GM23248 (cell line): ENCODE measurements at regions not wholly inside any gene's neighbourhood (a gene's known extent, or its start where the extent isn't known, plus 50 kb on each side); places are given as distances from the start of the nearest gene placed in this dataset.
A peak's percentile ranks its signal among the peaks of the same experiment; 100 is the strongest.

ENCODE experiments used
- DNase-seq: peaks from one replicate; pipeline ENCODE4 v3.0.0-alpha.2; 2015
- H2AFZ ChIP-seq: fragments of 200-600 bp; sonication (generic); 2 replicates; pipeline ENCODE4 v1.6.1; 2016; ENCODE audit warnings: antibody characterized with exemption
- H3F3A ChIP-seq: fragments of 200-600 bp; sonication (generic); 2 replicates; pipeline ENCODE4 v1.6.1; 2016; ENCODE audit warnings: mild to moderate bottlenecking, antibody characterized with exemption, mixed run types; ENCODE audit not compliant: insufficient read depth
- H3K27ac ChIP-seq: fragments of 200-600 bp; sonication (generic); 2 replicates; pipeline ENCODE4 v1.5.1; 2016; ENCODE audit warnings: mild to moderate bottlenecking
- H3K27me3 ChIP-seq: fragments of 200-600 bp; sonication (generic); replicated peaks from 2 replicates; pipeline ENCODE4 v1.6.1; 2016; ENCODE audit warnings: mild to moderate bottlenecking; ENCODE audit not compliant: insufficient read depth
- H3K36me3 ChIP-seq: fragments of 200-600 bp; sonication (generic); 2 replicates; pipeline ENCODE4 v1.6.1; 2016; ENCODE audit warnings: low read depth, mild to moderate bottlenecking
- H3K4me1 ChIP-seq: fragments of 200-600 bp; sonication (generic); 2 replicates; pipeline ENCODE4 v1.6.1; 2016; ENCODE audit warnings: mild to moderate bottlenecking; ENCODE audit not compliant: insufficient read depth
- H3K4me2 ChIP-seq: fragments of 200-600 bp; sonication (generic); one replicate; pipeline ENCODE4 v1.6.1; 2016; ENCODE audit warnings: mild to moderate bottlenecking; ENCODE audit not compliant: unreplicated experiment
- H3K4me3 ChIP-seq: fragments of 200-600 bp; sonication (generic); 2 replicates; pipeline ENCODE4 v1.5.1; 2016; ENCODE audit warnings: mild to moderate bottlenecking
- H3K79me2 ChIP-seq: fragments of 200-600 bp; sonication (generic); 2 replicates; pipeline ENCODE4 v1.6.1; 2016; ENCODE audit warnings: mild to moderate bottlenecking; ENCODE audit not compliant: insufficient read depth
- H3K9ac ChIP-seq: fragments of 200-600 bp; sonication (generic); 2 replicates; pipeline ENCODE4 v1.6.1; 2016; ENCODE audit warnings: mild to moderate bottlenecking
- H3K9me2 ChIP-seq: fragments of 200-600 bp; sonication (generic); 2 replicates; pipeline ENCODE4 v1.6.1; 2016; ENCODE audit warnings: mixed run types, mild to moderate bottlenecking, moderate library complexity; ENCODE audit not compliant: insufficient read depth
- H3K9me3 ChIP-seq: fragments of 200-600 bp; sonication (generic); one replicate; pipeline ENCODE4 v1.6.1; 2017; ENCODE audit warnings: low read depth
- H4K20me1 ChIP-seq: fragments of 200-600 bp; sonication (generic); 2 replicates; pipeline ENCODE4 v1.6.0; 2016; ENCODE audit not compliant: insufficient read depth
- EZH2 ChIP-seq: fragments of 200-600 bp; sonication (generic); IDR thresholded peaks from 2 replicates; pipeline ENCODE4 v1.6.1; 2018; ENCODE audit warnings: antibody characterized with exemption, mild to moderate bottlenecking; ENCODE audit not compliant: insufficient read depth, poor library complexity, severe bottlenecking
- EZH2phosphoT487 ChIP-seq: fragments of 200-600 bp; sonication (generic); IDR thresholded peaks from 2 replicates; pipeline ENCODE4 v1.6.1; 2018; ENCODE audit warnings: antibody characterized with exemption, moderate library complexity, mild to moderate bottlenecking, low read depth; ENCODE audit not compliant: insufficient read depth
- WGBS, 2 experiments: methylation state at CpG; one replicate each; pipeline ENCODE4 v1.1.6; 2015 to 2017; ENCODE audit warnings: low lambda C conversion rate in 2 of 2, low coverage in 1 of 2; ENCODE audit errors: missing lambda C conversion rate in 2 of 2; 5-methylcytosine and 5-hydroxymethylcytosine counted together
- in situ Hi-C: fragments of 300-500 bp; cut with MboI; formaldehyde crosslinking; loops from 2 replicates; pipeline ENCODE4 v1.15.0; 2020

DNA sequence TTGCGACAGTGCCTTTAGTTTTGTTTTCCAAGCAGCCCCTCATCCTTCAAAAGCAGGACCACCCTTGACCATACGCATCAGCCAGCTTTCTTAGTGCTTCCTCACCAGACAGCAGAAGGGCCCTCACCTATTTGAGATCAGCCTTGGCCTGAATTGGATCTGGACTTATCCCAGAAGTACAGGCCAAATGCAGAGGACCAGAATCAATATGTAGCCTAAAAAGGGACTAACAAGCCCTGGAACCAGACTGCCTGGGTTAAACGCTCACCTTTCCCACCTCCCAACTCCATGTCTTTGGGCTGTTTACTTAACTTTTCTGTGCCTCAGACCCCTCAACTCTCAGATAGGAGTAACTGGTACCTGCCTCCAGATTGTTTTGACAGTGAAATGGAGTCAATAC is 77.7 kb upstream of the ATP6AP2 start:
- H4K20me1 ChIP-seq = no peaks in the 10 kb centered on the region
- no peaks in the 10 kb centered on the region for H3K27me3 ChIP-seq
- no peaks in the 10 kb centered on the region for H3K79me2 ChIP-seq
- no peaks in the 10 kb centered on the region for H3K36me3 ChIP-seq
- no peaks in the 10 kb centered on the region for H3F3A ChIP-seq
- 92 to 98% methylated on average over 3 of the region's 3 CpGs for WGBS, 2 experiments
- peaks cover 14% of the 10 kb centered on the region for H3K4me1 ChIP-seq
- DNase-seq = no peak
- no peak for TF ChIP-seq EZH2phosphoT487
- no peak for TF ChIP-seq EZH2
- H3K9ac ChIP-seq = no peak overlapping the region
- no peak overlapping the region for H3K4me3 ChIP-seq
- no peaks in the 10 kb centered on the region for H3K9me2 ChIP-seq
- H3K9me3 ChIP-seq = no peaks in the 10 kb centered on the region
- in situ Hi-C loops = no loop called here
- H3K4me2 ChIP-seq = no peak overlapping the region
- H3K27ac ChIP-seq = no peak overlapping the region
- no peak overlapping the region for H2AFZ ChIP-seq

DNA sequence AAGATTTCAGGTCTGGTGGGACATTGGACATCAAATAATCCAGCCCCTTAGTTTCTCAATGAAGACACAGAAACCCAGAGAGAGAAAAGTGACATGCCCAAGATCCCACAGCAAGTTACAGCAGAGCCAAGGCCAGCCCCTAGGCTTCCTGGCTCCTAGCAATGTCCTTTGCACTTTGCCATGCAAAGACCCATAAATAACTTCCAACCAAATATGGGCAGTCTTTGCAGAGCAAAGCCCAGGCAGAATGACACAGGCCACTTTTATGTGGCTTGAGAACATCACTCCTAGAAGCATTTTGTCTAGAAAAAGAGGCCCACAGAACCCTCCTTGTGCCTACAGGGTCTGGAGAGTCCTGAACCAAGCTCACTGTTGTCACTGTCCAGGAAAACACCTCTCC is 78.1 kb upstream of the ATP6AP2 start:
- Histone ChIP-seq H3K27ac (no peak overlapping the region), H2AFZ (no peak overlapping the region), H3K79me2 (no peaks in the 10 kb centered on the region), H3K4me3 (no peak overlapping the region), H4K20me1 (no peaks in the 10 kb centered on the region), H3K9me3 (no peaks in the 10 kb centered on the region), H3K9me2 (no peaks in the 10 kb centered on the region), H3K4me1 (peaks cover 14% of the 10 kb centered on the region), H3K27me3 (no peaks in the 10 kb centered on the region), H3K9ac (no peak overlapping the region), H3K36me3 (no peaks in the 10 kb centered on the region), H3K4me2 (no peak overlapping the region), H3F3A (no peaks in the 10 kb centered on the region)
- no peak for DNase-seq
- in situ Hi-C loops = no loop called here
- no peak for TF ChIP-seq EZH2
- TF ChIP-seq EZH2phosphoT487 = no peak

DNA sequence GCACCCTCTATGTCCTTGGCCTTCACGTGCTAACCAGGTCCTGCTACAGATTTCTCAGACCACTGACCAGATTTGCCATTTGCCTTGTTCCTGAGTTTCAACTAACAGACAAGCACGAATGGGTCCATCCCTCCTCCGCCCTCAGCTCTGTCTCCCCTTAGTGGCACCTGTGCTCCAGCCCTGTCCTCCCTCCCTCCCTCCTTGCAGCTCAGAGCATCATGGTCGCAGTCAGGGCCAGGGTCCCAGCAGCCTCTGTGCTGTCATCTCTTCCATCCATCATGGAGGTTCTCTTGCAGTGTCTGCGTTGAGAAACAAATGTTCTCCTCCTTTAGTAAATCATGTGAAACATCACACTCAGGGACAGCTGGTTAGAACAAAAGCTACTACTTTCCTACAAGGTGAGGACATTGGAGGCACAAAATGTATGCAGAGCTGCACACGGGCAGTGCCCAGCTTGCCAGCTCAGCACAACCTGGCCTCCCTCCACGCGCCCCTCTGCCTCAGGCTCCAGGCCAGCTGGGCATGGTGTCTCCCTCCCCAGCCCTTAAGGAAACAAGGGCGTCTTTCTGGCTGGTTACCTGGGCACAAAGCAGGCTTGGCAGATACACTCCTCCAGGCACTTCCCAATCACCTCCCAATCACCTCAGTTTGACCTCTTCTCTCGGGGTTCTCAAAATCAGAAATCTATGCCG is 79.5 kb upstream of the ATP6AP2 start:
- no peak overlapping the region for H3K9ac ChIP-seq
- no peaks in the 10 kb centered on the region for H3K36me3 ChIP-seq
- no peak overlapping the region for H3K27ac ChIP-seq
- H3K4me2 ChIP-seq = no peak overlapping the region
- H3F3A ChIP-seq = no peaks in the 10 kb centered on the region
- no peaks in the 10 kb centered on the region for H3K27me3 ChIP-seq
- no peaks in the 10 kb centered on the region for H3K79me2 ChIP-seq
- H4K20me1 ChIP-seq = no peaks in the 10 kb centered on the region
- TF ChIP-seq EZH2phosphoT487 = no peak
- no peak for TF ChIP-seq EZH2
- H3K4me3 ChIP-seq = no peak overlapping the region
- no peaks in the 10 kb centered on the region for H3K9me3 ChIP-seq
- in situ Hi-C loops = no loop called here
- DNase-seq = no peak
- H2AFZ ChIP-seq = no peak overlapping the region
- H3K9me2 ChIP-seq = no peaks in the 10 kb centered on the region
- H3K4me1 ChIP-seq = peaks cover 14% of the 10 kb centered on the region
- 88 to 94% methylated on average over 6 to 10 of the region's 11 CpGs for WGBS, 2 experiments

DNA sequence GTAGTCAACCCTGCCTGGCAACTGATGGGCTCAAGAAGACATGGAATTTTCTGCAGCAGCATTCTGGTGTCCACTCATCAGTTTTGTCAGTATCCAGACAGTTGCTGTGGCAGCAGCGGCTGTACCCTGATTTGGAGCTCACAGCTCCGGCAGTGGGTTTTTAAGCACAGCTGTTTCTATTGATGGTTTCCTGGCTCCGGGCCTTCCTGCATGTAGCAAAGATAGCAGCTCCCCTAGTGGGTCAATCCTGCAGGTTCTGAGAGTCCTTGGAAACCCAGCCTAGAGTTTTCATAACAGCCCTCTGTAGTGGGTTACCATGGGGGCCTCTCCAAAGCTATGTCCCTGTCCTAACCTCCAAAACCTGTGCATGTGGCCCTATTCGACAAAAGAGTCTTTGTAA is 84.0 kb upstream of the ATP6AP2 start:
- H3K9ac ChIP-seq = no peak overlapping the region
- H3K4me2 ChIP-seq = no peak overlapping the region
- no peaks in the 10 kb centered on the region for H4K20me1 ChIP-seq
- no peaks in the 10 kb centered on the region for H3K27me3 ChIP-seq
- WGBS, 2 experiments = 4 to 11% methylated on average over 4 of the region's 4 CpGs
- TF ChIP-seq EZH2 (no peak), EZH2phosphoT487 (no peak)
- no peaks in the 10 kb centered on the region for H3K9me2 ChIP-seq
- H3K4me3 ChIP-seq = no peak overlapping the region
- H3K4me1 ChIP-seq = no peaks in the 10 kb centered on the region
- H3F3A ChIP-seq = no peaks in the 10 kb centered on the region
- peak; percentile 37 for DNase-seq
- H3K36me3 ChIP-seq = no peaks in the 10 kb centered on the region
- H3K79me2 ChIP-seq = no peaks in the 10 kb centered on the region
- H3K9me3 ChIP-seq = no peaks in the 10 kb centered on the region
- in situ Hi-C loops = no loop called here
- no peak overlapping the region for H2AFZ ChIP-seq
- no peak overlapping the region for H3K27ac ChIP-seq

DNA sequence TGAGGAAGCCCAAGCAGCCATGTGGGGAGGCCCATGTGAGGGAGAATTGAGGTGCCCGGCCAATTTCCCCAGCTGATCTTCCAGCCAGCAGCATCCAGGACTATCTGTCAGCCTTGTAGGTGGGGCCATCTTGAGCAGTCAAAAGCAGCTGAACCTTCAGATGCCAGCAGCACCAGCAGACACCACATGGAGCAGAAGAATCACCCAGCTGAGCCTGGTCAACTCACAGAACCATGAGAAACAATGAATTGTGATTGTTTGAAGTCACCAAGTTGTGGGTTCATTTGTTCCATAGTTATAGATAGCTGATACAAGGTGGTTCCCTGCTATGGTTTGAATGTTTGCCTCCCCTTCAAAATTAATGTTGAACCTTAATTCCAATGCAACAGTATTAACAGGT is 85.1 kb upstream of the ATP6AP2 start:
- Histone ChIP-seq H2AFZ (no peak overlapping the region), H3K9ac (no peak overlapping the region), H3K4me2 (no peak overlapping the region), H3K4me1 (no peaks in the 10 kb centered on the region), H3K4me3 (no peak overlapping the region), H3K36me3 (no peaks in the 10 kb centered on the region), H3K9me3 (no peaks in the 10 kb centered on the region), H3K9me2 (no peaks in the 10 kb centered on the region), H4K20me1 (no peaks in the 10 kb centered on the region), H3K27ac (no peak overlapping the region), H3F3A (no peaks in the 10 kb centered on the region), H3K27me3 (no peaks in the 10 kb centered on the region), H3K79me2 (no peaks in the 10 kb centered on the region)
- DNase-seq = no peak
- WGBS, 2 experiments = 0% methylated on average over 1 of the region's 1 CpG; no CpG with 5 or more reads in 1 of the 2 experiments
- in situ Hi-C loops = no loop called here
- no peak for TF ChIP-seq EZH2phosphoT487
- no peak for TF ChIP-seq EZH2
